ENCODE measurements at regions not wholly inside any gene's neighbourhood (a gene's known extent, or its start where the extent isn't known, plus 50 kb on each side); places are given as distances from the start of the nearest gene placed in this dataset.

- no peak for TF ChIP-seq CTCF (IDR thresholded peaks at IDR 0.05; ENCODE audit: insufficient read depth, low read length)
- TF ChIP-seq POLR2AphosphoS5 (IDR thresholded peaks at IDR 0.05; ENCODE audit: low read depth): no peak
- TF ChIP-seq REST (IDR thresholded peaks at IDR 0.05; ENCODE audit: insufficient replicate concordance, low read depth): no peak
- no peak for TF ChIP-seq GABPA (IDR thresholded peaks at IDR 0.05; ENCODE audit: low read depth)
Observed at GRCh38 chr5:28468166-28468565, 1429.8 kb upstream of the CDH9 start.

All from HL-60 (cell line).